ENCODE measurements at regions not wholly inside any gene's neighbourhood (a gene's known extent, or its start where the extent isn't known, plus 50 kb on each side); places are given as distances from the start of the nearest gene placed in this dataset.

DNA sequence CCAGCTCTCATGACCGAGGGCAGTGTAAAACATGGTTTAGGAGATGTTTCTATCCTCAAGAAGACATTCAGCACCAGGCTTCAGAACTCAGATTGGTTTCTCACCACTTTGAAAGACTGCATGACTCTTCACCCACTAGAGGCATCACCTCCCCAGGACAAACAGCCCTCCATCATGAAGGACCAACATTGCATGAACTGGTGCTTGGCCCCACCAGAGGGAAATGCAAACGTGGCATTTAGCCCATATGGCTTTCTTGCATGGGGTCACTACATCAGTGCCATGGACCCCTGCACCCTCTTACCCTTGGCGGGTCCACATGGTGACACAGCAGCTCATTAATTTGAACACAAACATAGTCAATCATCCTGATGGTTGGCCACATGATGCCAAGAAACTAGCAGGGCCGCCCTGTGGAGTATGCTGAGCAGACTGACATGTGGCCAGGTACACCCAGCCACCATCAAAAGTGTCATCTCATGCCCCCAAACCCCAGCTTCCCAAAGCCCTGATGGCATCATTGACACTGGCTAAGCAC is 129.5 kb upstream of the FSTL4 start:
- TF ChIP-seq, protein P1, sequence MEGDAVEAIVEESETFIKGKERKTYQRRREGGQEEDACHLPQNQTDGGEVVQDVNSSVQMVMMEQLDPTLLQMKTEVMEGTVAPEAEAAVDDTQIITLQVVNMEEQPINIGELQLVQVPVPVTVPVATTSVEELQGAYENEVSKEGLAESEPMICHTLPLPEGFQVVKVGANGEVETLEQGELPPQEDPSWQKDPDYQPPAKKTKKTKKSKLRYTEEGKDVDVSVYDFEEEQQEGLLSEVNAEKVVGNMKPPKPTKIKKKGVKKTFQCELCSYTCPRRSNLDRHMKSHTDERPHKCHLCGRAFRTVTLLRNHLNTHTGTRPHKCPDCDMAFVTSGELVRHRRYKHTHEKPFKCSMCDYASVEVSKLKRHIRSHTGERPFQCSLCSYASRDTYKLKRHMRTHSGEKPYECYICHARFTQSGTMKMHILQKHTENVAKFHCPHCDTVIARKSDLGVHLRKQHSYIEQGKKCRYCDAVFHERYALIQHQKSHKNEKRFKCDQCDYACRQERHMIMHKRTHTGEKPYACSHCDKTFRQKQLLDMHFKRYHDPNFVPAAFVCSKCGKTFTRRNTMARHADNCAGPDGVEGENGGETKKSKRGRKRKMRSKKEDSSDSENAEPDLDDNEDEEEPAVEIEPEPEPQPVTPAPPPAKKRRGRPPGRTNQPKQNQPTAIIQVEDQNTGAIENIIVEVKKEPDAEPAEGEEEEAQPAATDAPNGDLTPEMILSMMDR (IDR thresholded peaks at IDR 0.05; ENCODE audit: low read depth, low read length, poor library complexity, severe bottlenecking) = no peak
- TF ChIP-seq EZH2phosphoT487 (IDR thresholded peaks at IDR 0.05; ENCODE audit: borderline replicate concordance, low read length) = no peak
